Hepatocyte (in vitro differentiated cells): ENCODE measurements at regions not wholly inside any gene's neighbourhood (a gene's known extent, or its start where the extent isn't known, plus 50 kb on each side); places are given as distances from the start of the nearest gene placed in this dataset.

Experiments used
- DNase-seq: peaks from one replicate; pipeline ENCODE4 v3.0.0-alpha.2; 2016; ENCODE audit warnings: low spot score
- H2AFZ ChIP-seq: fragments of 200-600 bp; sonication (generic); 2 replicates; pipeline ENCODE4 v1.6.0; 2016; ENCODE audit warnings: antibody characterized with exemption, mild to moderate bottlenecking
- H3K27ac ChIP-seq: fragments of 200-600 bp; sonication (generic); 2 replicates; pipeline ENCODE4 v1.5.1; 2016; ENCODE audit warnings: mild to moderate bottlenecking
- H3K27me3 ChIP-seq: fragments of 200-600 bp; sonication (generic); 2 replicates; pipeline ENCODE4 v1.6.1; 2016
- H3K36me3 ChIP-seq: fragments of 200-600 bp; sonication (generic); replicated peaks from 2 replicates; pipeline ENCODE4 v1.5.1; 2016; ENCODE audit warnings: low read depth; ENCODE audit not compliant: insufficient read depth
- H3K4me1 ChIP-seq: fragments of 200-600 bp; sonication (generic); 2 replicates; pipeline ENCODE4 v1.5.1; 2016; ENCODE audit warnings: mild to moderate bottlenecking, moderate library complexity; ENCODE audit not compliant: insufficient read depth
- H3K4me2 ChIP-seq: fragments of 200-600 bp; sonication (generic); 2 replicates; pipeline ENCODE4 v1.6.0; 2016
- H3K4me3 ChIP-seq: fragments of 200-600 bp; sonication (generic); 2 replicates; pipeline ENCODE4 v1.5.1; 2016; ENCODE audit warnings: mild to moderate bottlenecking
- H3K79me2 ChIP-seq: fragments of 200-600 bp; sonication (generic); 2 replicates; pipeline ENCODE4 v1.6.0; 2017; ENCODE audit warnings: mild to moderate bottlenecking
- H3K9me2 ChIP-seq: fragments of 200-600 bp; sonication (generic); replicated peaks from 2 replicates; pipeline ENCODE4 v1.6.0; 2017; ENCODE audit warnings: mild to moderate bottlenecking; ENCODE audit not compliant: insufficient read depth
- H3K9me3 ChIP-seq: fragments of 200-600 bp; sonication (generic); 2 replicates; pipeline ENCODE4 v1.5.1; 2016; ENCODE audit warnings: low read depth, mild to moderate bottlenecking
- H4K20me1 ChIP-seq: fragments of 200-600 bp; sonication (generic); 2 replicates; pipeline ENCODE4 v1.6.0; 2016; ENCODE audit warnings: mild to moderate bottlenecking; ENCODE audit not compliant: insufficient read depth, poor library complexity, severe bottlenecking
- CTCF ChIP-seq: fragments of 200-600 bp; sonication (generic); IDR thresholded peaks from 2 replicates; pipeline ENCODE4 v1.5.1; 2016; ENCODE audit warnings: antibody characterized with exemption, mild to moderate bottlenecking; ENCODE audit not compliant: poor library complexity
- EZH2 ChIP-seq: fragments of 200-600 bp; sonication (generic); IDR thresholded peaks from 2 replicates; pipeline ENCODE4 v1.6.1; 2016; ENCODE audit warnings: antibody characterized with exemption, mild to moderate bottlenecking, borderline replicate concordance
- EZH2phosphoT487 ChIP-seq: fragments of 200-600 bp; sonication (generic); IDR thresholded peaks from one replicate; pipeline ENCODE4 v1.6.1; 2018; ENCODE audit warnings: antibody characterized with exemption, mild to moderate bottlenecking, low read depth, moderate library complexity; ENCODE audit not compliant: unreplicated experiment, severe bottlenecking
- WGBS: methylation state at CpG from one replicate; pipeline ENCODE4 v1.1.6; 2016; ENCODE audit warnings: low lambda C conversion rate; ENCODE audit errors: missing lambda C conversion rate; 5-methylcytosine and 5-hydroxymethylcytosine counted together

DNA sequence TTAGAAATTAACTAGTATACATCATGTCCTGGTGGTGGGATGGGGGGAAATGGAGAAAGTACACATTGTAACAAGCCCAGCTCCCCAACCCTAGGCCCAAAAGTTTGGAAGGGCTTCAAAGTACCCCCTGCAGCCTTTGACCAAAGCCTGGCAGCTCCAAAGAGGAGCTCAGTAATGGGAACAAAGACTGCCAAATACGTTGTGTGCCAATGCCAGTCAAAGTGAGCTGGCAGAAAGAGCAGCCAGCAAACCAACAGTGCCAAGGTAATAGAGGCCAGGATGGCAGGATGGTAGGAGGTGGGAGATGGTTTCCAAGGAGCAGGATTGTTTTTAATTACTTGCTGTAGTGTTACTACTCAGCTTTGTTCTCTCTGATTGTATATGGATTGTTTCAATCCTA is 248.3 kb downstream of the COX7C start:
- Histone ChIP-seq H3K36me3 (no peaks in the 10 kb centered on the region), H3K9me2 (no peaks in the 10 kb centered on the region), H4K20me1 (no peaks in the 10 kb centered on the region), H3K27me3 (no peaks in the 10 kb centered on the region), H3K4me1 (peaks cover 3% of the 10 kb centered on the region), H3K9me3 (no peaks in the 10 kb centered on the region), H3K4me2 (no peak overlapping the region), H2AFZ (no peak overlapping the region), H3K4me3 (no peak overlapping the region), H3K79me2 (no peaks in the 10 kb centered on the region), H3K27ac (peak overlapping the region; percentile 24)
- TF ChIP-seq EZH2 (no peak), EZH2phosphoT487 (no peak), CTCF (no peak)
- WGBS, result 80% methylated on average over 1 of the region's 1 CpG
- DNase-seq, result no peak

GRCh38 chr5:86869268-86869667 is 251.5 kb downstream of the COX7C start:
- no peak overlapping the region for H3K4me2 ChIP-seq
- no peak for DNase-seq
- WGBS, result 79% methylated on average over 2 of the region's 2 CpGs
- no peak overlapping the region for H2AFZ ChIP-seq
- H3K79me2 ChIP-seq, result no peaks in the 10 kb centered on the region
- H3K27me3 ChIP-seq, result no peaks in the 10 kb centered on the region
- no peak overlapping the region for H3K4me3 ChIP-seq
- no peaks in the 10 kb centered on the region for H3K36me3 ChIP-seq
- peaks cover 3% of the 10 kb centered on the region for H3K4me1 ChIP-seq
- peaks cover 4% of the 10 kb centered on the region for H3K9me2 ChIP-seq
- no peak for TF ChIP-seq CTCF
- TF ChIP-seq EZH2, result no peak
- no peak for TF ChIP-seq EZH2phosphoT487
- H3K9me3 ChIP-seq, result no peaks in the 10 kb centered on the region
- H4K20me1 ChIP-seq, result no peaks in the 10 kb centered on the region
- no peak overlapping the region for H3K27ac ChIP-seq

- no peak for DNase-seq
- H3K4me3 ChIP-seq, result no peak overlapping the region
- WGBS, result 90% methylated on average over 2 of the region's 2 CpGs
- H3K27ac ChIP-seq, result no peak overlapping the region
- H3K79me2 ChIP-seq, result no peaks in the 10 kb centered on the region
- TF ChIP-seq EZH2phosphoT487 (no peak), CTCF (no peak), EZH2 (no peak)
- peaks cover 4% of the 10 kb centered on the region for H3K9me2 ChIP-seq
- H2AFZ ChIP-seq, result no peak overlapping the region
- H3K27me3 ChIP-seq, result no peaks in the 10 kb centered on the region
- H3K4me1 ChIP-seq, result no peaks in the 10 kb centered on the region
- H3K9me3 ChIP-seq, result no peaks in the 10 kb centered on the region
- H3K36me3 ChIP-seq, result no peaks in the 10 kb centered on the region
- H4K20me1 ChIP-seq, result no peaks in the 10 kb centered on the region
- no peak overlapping the region for H3K4me2 ChIP-seq
These were observed 257.8 kb downstream of the COX7C start for GRCh38 chr5:86875539-86875938.

DNA sequence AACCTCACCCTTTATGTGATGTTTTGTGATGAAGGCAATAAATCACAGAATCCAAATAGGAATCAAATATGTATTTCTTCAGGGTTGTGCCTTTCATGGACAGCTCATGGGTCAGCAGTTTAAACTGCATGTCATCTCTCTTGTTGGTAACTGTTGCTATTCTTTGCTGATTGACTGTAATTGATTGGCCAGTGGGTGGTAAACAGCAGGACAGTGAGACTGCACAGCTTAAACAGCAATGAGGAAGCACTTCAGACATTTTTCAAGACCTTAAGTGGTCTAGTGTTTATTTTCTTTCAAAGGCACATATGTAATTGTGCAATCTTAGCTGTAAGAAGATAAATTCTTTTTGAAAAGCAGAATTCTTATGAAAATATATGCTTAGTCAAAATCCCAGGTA is 260.5 kb downstream of the COX7C start:
- Histone ChIP-seq H3K4me2 (no peak overlapping the region), H3K36me3 (no peaks in the 10 kb centered on the region), H4K20me1 (no peaks in the 10 kb centered on the region), H3K9me3 (no peaks in the 10 kb centered on the region), H3K4me3 (no peak overlapping the region), H3K79me2 (no peaks in the 10 kb centered on the region), H3K4me1 (no peaks in the 10 kb centered on the region), H3K9me2 (no peaks in the 10 kb centered on the region), H3K27me3 (no peaks in the 10 kb centered on the region), H3K27ac (no peak overlapping the region), H2AFZ (no peak overlapping the region)
- no peak for TF ChIP-seq EZH2
- TF ChIP-seq CTCF, result no peak
- TF ChIP-seq EZH2phosphoT487, result no peak
- DNase-seq, result no peak
